ENCODE measurements at regions not wholly inside any gene's neighbourhood (a gene's known extent, or its start where the extent isn't known, plus 50 kb on each side); places are given as distances from the start of the nearest gene placed in this dataset.

GRCh38 chr13:79808475-79808874, 327.5 kb downstream of the NDFIP2 start:
- TF ChIP-seq SKIL (IDR thresholded peaks at IDR 0.05; ENCODE audit: low read depth, poor library complexity, severe bottlenecking) (no peak), TARDBP (IDR thresholded peaks at IDR 0.05; ENCODE audit: borderline replicate concordance) (no peak), HDAC6 (IDR thresholded peaks at IDR 0.05; ENCODE audit: unreplicated experiment) (no peak), CBFB (IDR thresholded peaks at IDR 0.05; ENCODE audit: low read depth) (no peak), ELK1 (IDR thresholded peaks at IDR 0.05; ENCODE audit: low read depth, low read length) (no peak)

All from GM12878 (cell line).